D721Med (cell line): ENCODE measurements at regions not wholly inside any gene's neighbourhood (a gene's known extent, or its start where the extent isn't known, plus 50 kb on each side); places are given as distances from the start of the nearest gene placed in this dataset.

ENCODE experiments used
- DNase-seq: peaks from one replicate; pipeline ENCODE4 v3.0.0; 2011; ENCODE audit warnings: low spot score; ENCODE audit not compliant: insufficient read length
- FAIRE-seq: peaks from 2 replicates; lab custom pipeline; 2011; peaks lifted over from hg19 to GRCh38; lab: Jason Lieb, UNC
- CTCF ChIP-seq: IDR thresholded peaks from 2 replicates; pipeline ENCODE4 v1.5.1; 2012; ENCODE audit warnings: mild to moderate bottlenecking, control low read depth; ENCODE audit not compliant: insufficient read depth; ENCODE audit errors: missing control alignments

GRCh38 chr18:22098563-22098989 is 70.8 kb upstream of the GATA6 start:
- no peak for TF ChIP-seq CTCF
- FAIRE-seq (no peak), DNase-seq (no peak)

- no peak for DNase-seq
- TF ChIP-seq CTCF = no peak
- no peak for FAIRE-seq
These were observed 69.5 kb upstream of the GATA6 start for GRCh38 chr18:22099925-22100324.

GRCh38 chr18:22101731-22102130 is 67.7 kb upstream of the GATA6 start:
- DNase-seq = no peak
- no peak for TF ChIP-seq CTCF
- no peak for FAIRE-seq

- TF ChIP-seq CTCF = no peak
- DNase-seq (no peak), FAIRE-seq (no peak)
These were observed 66.3 kb upstream of the GATA6 start for GRCh38 chr18:22102953-22103646.

- FAIRE-seq = no peak
- TF ChIP-seq CTCF = no peak
These were observed 65.8 kb upstream of the GATA6 start for GRCh38 chr18:22103647-22104031.

GRCh38 chr18:22106536-22107292 is 62.7 kb upstream of the GATA6 start:
- DNase-seq (no peak), FAIRE-seq (no peak)
- TF ChIP-seq CTCF = no peak

More at GRCh38 chr18:22103647-22104031, 65.8 kb upstream of the GATA6 start:
- no peak for DNase-seq

GRCh38 chr18:22108674-22109073 is 60.7 kb upstream of the GATA6 start:
- no peak for FAIRE-seq
- DNase-seq = no peak
- no peak for TF ChIP-seq CTCF
